HepG2 (cell line): ENCODE measurements at regions not wholly inside any gene's neighbourhood (a gene's known extent, or its start where the extent isn't known, plus 50 kb on each side); places are given as distances from the start of the nearest gene placed in this dataset.

Experiments used
- ATAC-seq: fragments of 200-7000 bp; cut with Tn5 transposase; 3 replicates; pipeline ENCODE4 v1.9.1; 2020; ENCODE audit warnings: mild to moderate bottlenecking, moderate library complexity
- BruUV-seq: library from RNA; stranded (reverse); fragments of 400-500 nt; replicated peaks from 2 replicates; lab custom pipeline; 2021; lab: Mats Ljungman, UMichigan
- CTCF ChIA-PET: fragments of 300-600 bp; formaldehyde crosslinking; extraction: SDS; loops from one replicate; lab custom pipeline; 2021; ENCODE audit warnings: low total read pairs, inconsistent platforms, low intra/inter-chr PET ratio; lab: Yijun Ruan, JAX
- POLR2A ChIA-PET: fragments of 350-600 bp; sonication (Branson Sonifier 250); formaldehyde crosslinking; loops from one replicate; lab custom pipeline; 2020; ENCODE audit warnings: antibody characterized with exemption, inconsistent platforms; lab: Yijun Ruan, JAX
- DNase-seq: peaks from one replicate; pipeline ENCODE4 v3.0.0-alpha.2; 2015; ENCODE audit warnings: low spot score
- FAIRE-seq: peaks from 3 replicates; lab custom pipeline; 2011; peaks lifted over from hg19 to GRCh38; lab: Jason Lieb, UNC
- H2AFZ ChIP-seq: one replicate; pipeline ENCODE4 v1.6.1; 2011; ENCODE audit warnings: low read length, inconsistent platforms
- H3K27ac ChIP-seq: fragments of 300-600 bp; 3 replicates; pipeline ENCODE4 v1.8.0; 2011; ENCODE audit warnings: mixed run types, mild to moderate bottlenecking, mixed read lengths, low read length, inconsistent platforms; ENCODE audit not compliant: insufficient read depth; ENCODE audit errors: extremely low read length
- H3K27me3 ChIP-seq, 2 experiments: fragments of 200-600 bp in 1 of 2; 2 replicates in 1 of 2; 3 replicates in 1 of 2; pipeline versions ENCODE4 v1.6.0 to v1.8.0; 2011; ENCODE audit warnings: low read length in 2 of 2, mild to moderate bottlenecking in 2 of 2, moderate library complexity in 2 of 2, inconsistent platforms in 1 of 2; ENCODE audit not compliant: insufficient read depth in 2 of 2, control insufficient read depth in 1 of 2
- H3K36me3 ChIP-seq, 2 experiments: fragments of 200-600 bp in 1 of 2; replicated peaks in 1 of 2; 2 replicates in 1 of 2; 3 replicates in 1 of 2; pipeline versions ENCODE4 v1.5.1 to v1.8.0; 2011; ENCODE audit warnings: low read length in 2 of 2, inconsistent platforms in 1 of 2; ENCODE audit not compliant: insufficient read depth in 2 of 2, control insufficient read depth in 1 of 2
- H3K4me1 ChIP-seq: 2 replicates; pipeline ENCODE4 v1.5.1; 2012; ENCODE audit warnings: low read length, inconsistent platforms; ENCODE audit not compliant: insufficient read depth
- H3K4me2 ChIP-seq: 2 replicates; pipeline ENCODE4 v1.6.0; 2011; ENCODE audit warnings: low read depth, low read length, inconsistent platforms
- H3K4me3 ChIP-seq, 3 experiments: fragments of 200-600 bp in 1 of 3; sonication (generic), shearing (Covaris generic) in 1 of 3; replicated peaks in 1 of 3; 2 replicates each; pipeline ENCODE4 v1.5.1; 2011 to 2016; ENCODE audit warnings: low read length in 3 of 3, inconsistent platforms in 2 of 3, low read depth in 2 of 3, mild to moderate bottlenecking in 2 of 3, control low read depth in 1 of 3, mixed read lengths in 1 of 3; ENCODE audit not compliant: insufficient read depth in 1 of 3
- H3K79me2 ChIP-seq: one replicate; pipeline ENCODE4 v1.6.1; 2011; ENCODE audit warnings: low read length, inconsistent platforms; ENCODE audit not compliant: insufficient read depth
- H3K9ac ChIP-seq: 2 replicates; pipeline ENCODE4 v1.6.0; 2011; ENCODE audit warnings: mild to moderate bottlenecking, low read depth, low read length, inconsistent platforms; ENCODE audit not compliant: insufficient read depth
- H3K9me3 ChIP-seq: 2 replicates; pipeline ENCODE4 v1.5.1; 2012; ENCODE audit warnings: mild to moderate bottlenecking, low read length
- H4K20me1 ChIP-seq: 2 replicates; pipeline ENCODE4 v1.6.0; 2011; ENCODE audit warnings: inconsistent platforms, mild to moderate bottlenecking, low read length, moderate library complexity; ENCODE audit not compliant: insufficient read depth
- CENPX ChIP-seq: sonication (generic); formaldehyde crosslinking; IDR thresholded peaks from 2 replicates; pipeline ENCODE4 v1.9.0; 2021; ENCODE audit warnings: mild to moderate bottlenecking, missing genetic modification reagents, moderate library complexity
- CREB3 ChIP-seq: sonication (generic); formaldehyde crosslinking; IDR thresholded peaks from 2 replicates; pipeline ENCODE4 v1.5.0; 2020; ENCODE audit warnings: missing genetic modification reagents
- FOXO4 ChIP-seq: sonication (generic); formaldehyde crosslinking; conservative IDR thresholded peaks from 2 replicates; pipeline ENCODE4 v1.8.1; 2023; ENCODE audit warnings: missing genetic modification reagents
- GATA4 ChIP-seq: sonication (generic); IDR thresholded peaks from 2 replicates; pipeline ENCODE4 v1.6.1; 2016; ENCODE audit warnings: antibody characterized with exemption, low read depth, borderline replicate concordance
- KLF9 ChIP-seq: IDR thresholded peaks from 2 replicates; pipeline ENCODE4 v1.6.1; 2016; ENCODE audit warnings: low read depth
- LRRFIP1 ChIP-seq: sonication (generic); formaldehyde crosslinking; conservative IDR thresholded peaks from 2 replicates; pipeline ENCODE4 v1.4.0; 2020; ENCODE audit warnings: missing genetic modification reagents
- SNAPC5 ChIP-seq: sonication (generic); formaldehyde crosslinking; IDR thresholded peaks from 2 replicates; pipeline ENCODE4 v1.8.1; 2023; ENCODE audit warnings: mild to moderate bottlenecking, missing genetic modification reagents, borderline replicate concordance
- TRIM24 ChIP-seq: sonication (generic); formaldehyde crosslinking; IDR thresholded peaks from 2 replicates; pipeline ENCODE4 v1.8.0; 2022; ENCODE audit warnings: mild to moderate bottlenecking, missing genetic modification reagents
- ZNF879 ChIP-seq: sonication (generic); formaldehyde crosslinking; IDR thresholded peaks from 2 replicates; pipeline ENCODE4 v1.8.1; 2023; ENCODE audit warnings: missing genetic modification reagents
- ZSCAN12 ChIP-seq: sonication (generic); formaldehyde crosslinking; IDR thresholded peaks from 2 replicates; pipeline ENCODE4 v1.9.0; 2021; ENCODE audit warnings: mild to moderate bottlenecking, missing genetic modification reagents
- ZXDC ChIP-seq: sonication (generic); formaldehyde crosslinking; IDR thresholded peaks from 2 replicates; pipeline ENCODE4 v1.5.0; 2020; ENCODE audit warnings: mild to moderate bottlenecking, missing genetic modification reagents
- WGBS: methylation state at CpG from one replicate; pipeline ENCODE4 v1.1.6; 2017; ENCODE audit warnings: low lambda C conversion rate; 5-methylcytosine and 5-hydroxymethylcytosine counted together
- in situ Hi-C: cut with HindIII; loops from 2 replicates; pipeline ENCODE4 v1.10.0; 2017; ENCODE audit warnings: low pct_unique_long_range_greater_than_20kb; ENCODE audit not compliant: extremely low pct_ligation_motif_present
- intact Hi-C: fragments of 100-400 bp; cut with micrococcal nuclease; formaldehyde crosslinking; loops from one replicate; pipeline ENCODE4 v1.10.0; 2022; ENCODE audit not compliant: unreplicated experiment

- H3K9me3 ChIP-seq = no peaks in the 10 kb centered on the region
- no peaks in the 10 kb centered on the region for H3K79me2 ChIP-seq
- ChIA-PET CTCF (no interaction called here), POLR2A (no interaction called here)
- H4K20me1 ChIP-seq = no peaks in the 10 kb centered on the region
- ATAC-seq = no peak
- no peak for DNase-seq
- in situ Hi-C loops (no loop called here), intact Hi-C loops (no loop called here)
- peaks cover 6 to 37% of the 10 kb centered on the region in 2 experiments; a peak in 4 of 5 replicates for H3K27me3 ChIP-seq
- H2AFZ ChIP-seq = no peak overlapping the region
- TF ChIP-seq TRIM24 (CRISPR knock-in tag) (no peak), SNAPC5 (CRISPR knock-in tag) (no peak)
- H3K9ac ChIP-seq = no peak overlapping the region
- H3K36me3 ChIP-seq = no peaks in the 10 kb centered on the region
- 57% methylated on average over 9 of the region's 9 CpGs for WGBS
- H3K4me1 ChIP-seq = peaks cover 24% of the 10 kb centered on the region
- no peak overlapping the region for H3K27ac ChIP-seq
- no peak for FAIRE-seq
- no TSS peak for BruUV-seq
- H3K4me3 ChIP-seq = no peak overlapping the region
- H3K4me2 ChIP-seq = no peak overlapping the region
Measured at GRCh38 chr6:203661-204060, 88.6 kb upstream of the DUSP22 start.

- BruUV-seq = no TSS peak
- Histone ChIP-seq H3K4me3 (no peak overlapping the region), H3K4me1 (peaks cover 27% of the 10 kb centered on the region), H3K27me3 (peaks cover 5 to 51% of the 10 kb centered on the region in 2 experiments; a peak in 4 of 5 replicates), H3K4me2 (no peak overlapping the region), H2AFZ (no peak overlapping the region), H3K36me3 (no peaks in the 10 kb centered on the region), H3K9ac (no peak overlapping the region), H4K20me1 (no peaks in the 10 kb centered on the region), H3K79me2 (no peaks in the 10 kb centered on the region), H3K9me3 (no peaks in the 10 kb centered on the region), H3K27ac (no peak overlapping the region)
- intact Hi-C loops = no loop called here
- CTCF ChIA-PET = no interaction called here
- WGBS = 46% methylated on average over 12 of the region's 12 CpGs
- in situ Hi-C loops = no loop called here
- ATAC-seq (no peak), FAIRE-seq (no peak), DNase-seq (no peak)
- POLR2A ChIA-PET = no interaction called here
- no peak for TF ChIP-seq ZSCAN12 (CRISPR knock-in tag)
- TF ChIP-seq CENPX (CRISPR knock-in tag) = no peak
- no peak for TF ChIP-seq ZNF879 (CRISPR knock-in tag)
- no peak for TF ChIP-seq KLF9 (CRISPR knock-in tag)
- no peak for TF ChIP-seq CREB3 (CRISPR knock-in tag)
- TF ChIP-seq FOXO4 = no peak
- no peak for TF ChIP-seq LRRFIP1 (CRISPR knock-in tag)
- no peak for TF ChIP-seq ZXDC (CRISPR knock-in tag)
- no peak for TF ChIP-seq GATA4
Measured at GRCh38 chr6:206264-206663, 86.0 kb upstream of the DUSP22 start.
